ENCODE measurements at regions not wholly inside any gene's neighbourhood (a gene's known extent, or its start where the extent isn't known, plus 50 kb on each side); places are given as distances from the start of the nearest gene placed in this dataset.

- no peaks in the 10 kb centered on the region for H3K79me2 ChIP-seq (replicated peaks; ENCODE audit: insufficient read depth, low read length)
- H3K9me3 ChIP-seq (ENCODE audit: low read length), result no peaks in the 10 kb centered on the region
- no peak overlapping the region for H3K4me2 ChIP-seq (ENCODE audit: low read length)
- H3K27ac ChIP-seq (ENCODE audit: low read length), result no peak overlapping the region
- no peaks in the 10 kb centered on the region for H3K9me2 ChIP-seq (ENCODE audit: insufficient read depth, low read length)
- TF ChIP-seq EP300 (conservative IDR thresholded peaks at IDR 0.05; ENCODE audit: poor library complexity, severe bottlenecking), result no peak
- TF ChIP-seq MXI1 (conservative IDR thresholded peaks at IDR 0.05; ENCODE audit: poor library complexity, severe bottlenecking), result no peak
- TF ChIP-seq RAD21 (conservative IDR thresholded peaks at IDR 0.05), result no peak
- no peak for TF ChIP-seq TAF1 (IDR thresholded peaks at IDR 0.05; ENCODE audit: low read depth)
- no peak for TF ChIP-seq EZH2 (IDR thresholded peaks at IDR 0.05; ENCODE audit: borderline replicate concordance, insufficient read depth, low read length, poor library complexity, severe bottlenecking)
- TF ChIP-seq REST (IDR thresholded peaks at IDR 0.05; ENCODE audit: borderline replicate concordance), result no peak
- no peaks in the 10 kb centered on the region for H3F3A ChIP-seq (ENCODE audit: insufficient read depth, low read length, poor library complexity, severe bottlenecking)
- H2AFZ ChIP-seq (ENCODE audit: low read depth, low read length), result no peak overlapping the region
- H3K9ac ChIP-seq (ENCODE audit: low read length), result no peak overlapping the region
- H3K4me3 ChIP-seq (ENCODE audit: low read length), result no peak overlapping the region
- no peaks in the 10 kb centered on the region for H4K20me1 ChIP-seq (ENCODE audit: insufficient read depth)
- no peaks in the 10 kb centered on the region for H3K36me3 ChIP-seq (ENCODE audit: insufficient read depth, low read length)
- H3K27me3 ChIP-seq (ENCODE audit: insufficient read depth, low read depth, low read length), result no peaks in the 10 kb centered on the region
Observed at GRCh38 chr3:177944228-177944661, 592.0 kb upstream of the KCNMB2 start.

GRCh38 chr3:177946048-177946447 lies 590.2 kb upstream of the KCNMB2 start:
- Histone ChIP-seq H3K9me3 (ENCODE audit: low read length) (no peaks in the 10 kb centered on the region), H4K20me1 (ENCODE audit: insufficient read depth) (no peaks in the 10 kb centered on the region), H3F3A (ENCODE audit: insufficient read depth, low read length, poor library complexity, severe bottlenecking) (no peaks in the 10 kb centered on the region), H3K9me2 (ENCODE audit: insufficient read depth, low read length) (no peaks in the 10 kb centered on the region), H2AFZ (ENCODE audit: low read depth, low read length) (no peak overlapping the region), H3K36me3 (ENCODE audit: insufficient read depth, low read length) (no peaks in the 10 kb centered on the region), H3K27ac (ENCODE audit: low read length) (no peak overlapping the region), H3K27me3 (ENCODE audit: insufficient read depth, low read depth, low read length) (no peaks in the 10 kb centered on the region), H3K9ac (ENCODE audit: low read length) (no peak overlapping the region), H3K4me3 (ENCODE audit: low read length) (no peak overlapping the region), H3K79me2 (replicated peaks; ENCODE audit: insufficient read depth, low read length) (no peaks in the 10 kb centered on the region), H3K4me2 (ENCODE audit: low read length) (no peak overlapping the region)
- no peak for TF ChIP-seq TAF1 (IDR thresholded peaks at IDR 0.05; ENCODE audit: low read depth)
- TF ChIP-seq REST (IDR thresholded peaks at IDR 0.05; ENCODE audit: borderline replicate concordance), result no peak
- TF ChIP-seq POLR2AphosphoS5 (IDR thresholded peaks at IDR 0.05), result no peak
- no peak for TF ChIP-seq EP300 (conservative IDR thresholded peaks at IDR 0.05; ENCODE audit: poor library complexity, severe bottlenecking)
- no peak for TF ChIP-seq CTCF (IDR thresholded peaks at IDR 0.05; ENCODE audit: poor library complexity, severe bottlenecking)
- TF ChIP-seq RAD21 (conservative IDR thresholded peaks at IDR 0.05), result no peak
- no peak for TF ChIP-seq MXI1 (conservative IDR thresholded peaks at IDR 0.05; ENCODE audit: poor library complexity, severe bottlenecking)
- TF ChIP-seq EZH2 (IDR thresholded peaks at IDR 0.05; ENCODE audit: borderline replicate concordance, insufficient read depth, low read length, poor library complexity, severe bottlenecking), result no peak
- no peak for TF ChIP-seq SMC3 (conservative IDR thresholded peaks at IDR 0.05; ENCODE audit: poor library complexity)

Measured in neural cell (in vitro differentiated cells).